SK-N-SH (cell line): ENCODE measurements at regions not wholly inside any gene's neighbourhood (a gene's known extent, or its start where the extent isn't known, plus 50 kb on each side); places are given as distances from the start of the nearest gene placed in this dataset.
"Not testable (repeated sequence)": the region's sequence is repeated elsewhere in the genome, so short reads cannot be mapped to it uniquely, and the experiment has no call there.

Source experiments
- CTCF ChIA-PET: fragments of 300-600, 350-600 bp; formaldehyde crosslinking; extraction: SDS; loops from one replicate; lab custom pipeline; 2021; lab: Yijun Ruan, JAX
- POLR2A ChIA-PET: fragments of 350-600 bp; sonication (Branson Sonifier 250); formaldehyde crosslinking; extraction: SDS; loops from one replicate; lab custom pipeline; 2020; ENCODE audit warnings: antibody characterized with exemption, inconsistent platforms; lab: Yijun Ruan, JAX
- DNase-seq: peaks from one replicate; pipeline ENCODE4 v3.0.0; 2012
- H2AFZ ChIP-seq: fragments of 200-600 bp; sonication (generic); 2 replicates; pipeline ENCODE4 v1.8.1; 2016; ENCODE audit warnings: antibody characterized with exemption, mild to moderate bottlenecking, low read depth
- H3F3A ChIP-seq: fragments of 200-600 bp; sonication (generic); replicated peaks from 2 replicates; pipeline ENCODE3; 2016; ENCODE audit warnings: antibody characterized with exemption, mild to moderate bottlenecking; ENCODE audit not compliant: insufficient read depth
- H3K27ac ChIP-seq, 2 experiments: fragments of 200-500 bp in 1 of 2; fragments of 200-600 bp in 1 of 2; sonication (Bioruptor generic) in 1 of 2; sonication (generic), shearing (Covaris generic) in 1 of 2; 2 replicates each; pipeline versions ENCODE4 v1.5.1 to v1.6.1; 2014 to 2016; ENCODE audit warnings: low read depth in 2 of 2, inconsistent platforms in 1 of 2, low read length in 1 of 2, mild to moderate bottlenecking in 1 of 2, mixed read lengths in 1 of 2
- H3K27me3 ChIP-seq: fragments of 200-600 bp; sonication (generic), shearing (Covaris generic); 2 replicates; pipeline ENCODE4 v1.6.1; 2016; ENCODE audit warnings: mixed run types; ENCODE audit not compliant: insufficient read depth
- H3K36me3 ChIP-seq, 2 experiments: fragments of 200-500 bp in 1 of 2; fragments of 200-600 bp in 1 of 2; sonication (Bioruptor generic) in 1 of 2; sonication (generic) in 1 of 2; replicated peaks in 1 of 2; 2 replicates each; pipeline versions ENCODE3 to v1.5.1; 2014 to 2016; ENCODE audit warnings: low read length in 1 of 2, mild to moderate bottlenecking in 1 of 2; ENCODE audit not compliant: insufficient read depth in 2 of 2, control insufficient read depth in 1 of 2
- H3K4me1 ChIP-seq, 2 experiments: fragments of 200-500 bp in 1 of 2; fragments of 200-600 bp in 1 of 2; sonication (Bioruptor generic) in 1 of 2; sonication (generic), shearing (Covaris generic) in 1 of 2; 2 replicates each; pipeline versions ENCODE4 v1.5.1 to v1.6.1; 2014 to 2016; ENCODE audit warnings: low read depth in 1 of 2, low read length in 1 of 2, mixed run types in 1 of 2; ENCODE audit not compliant: insufficient read depth in 2 of 2, control insufficient read depth in 1 of 2
- H3K4me2 ChIP-seq: fragments of 200-600 bp; sonication (generic), shearing (Covaris generic); 2 replicates; pipeline ENCODE4 v1.6.1; 2017; ENCODE audit warnings: mixed run types
- H3K4me3 ChIP-seq, 2 experiments: fragments of 200-500 bp in 1 of 2; fragments of 200-600 bp in 1 of 2; sonication (Bioruptor generic) in 1 of 2; sonication (generic), shearing (Covaris generic) in 1 of 2; 2 replicates each; pipeline versions ENCODE4 v1.5.1 to v1.8.1; 2014 to 2016; ENCODE audit warnings: low read depth in 2 of 2, inconsistent platforms in 1 of 2, low read length in 1 of 2, mild to moderate bottlenecking in 1 of 2, mixed read lengths in 1 of 2, moderate library complexity in 1 of 2
- H3K79me2 ChIP-seq: fragments of 200-600 bp; sonication (generic); 2 replicates; pipeline ENCODE4 v1.8.1; 2017; ENCODE audit warnings: mild to moderate bottlenecking; ENCODE audit not compliant: insufficient read depth
- H3K9ac ChIP-seq: fragments of 200-600 bp; sonication (generic); 2 replicates; pipeline ENCODE4 v1.6.1; 2017; ENCODE audit warnings: mixed run types
- H3K9me2 ChIP-seq: fragments of 200-600 bp; sonication (generic); 2 replicates; pipeline ENCODE4 v1.6.1; 2017; ENCODE audit warnings: mixed run types
- H3K9me3 ChIP-seq: fragments of 200-600 bp; sonication (generic); 2 replicates; pipeline ENCODE4 v1.6.1; 2017; ENCODE audit warnings: mixed run types, mild to moderate bottlenecking, moderate library complexity
- H4K20me1 ChIP-seq: fragments of 200-600 bp; sonication (generic); 2 replicates; pipeline ENCODE4 v1.6.1; 2017; ENCODE audit warnings: mild to moderate bottlenecking, mixed run types; ENCODE audit not compliant: insufficient read depth
- EP300 ChIP-seq, 2 experiments: IDR thresholded peaks; 2 replicates each; pipeline versions ENCODE4 v1.4.0 to v1.6.1; 2012; ENCODE audit warnings: borderline replicate concordance in 1 of 2, low read depth in 1 of 2, low read length in 1 of 2
- FOSL2 ChIP-seq: IDR thresholded peaks from 2 replicates; pipeline ENCODE4 v1.4.0; 2012; ENCODE audit warnings: low read depth, mild to moderate bottlenecking, moderate library complexity, borderline replicate concordance
- RCOR1 ChIP-seq: fragments of 150-350 bp; IDR thresholded peaks from 2 replicates; pipeline ENCODE4 v1.6.1; 2017; ENCODE audit warnings: antibody characterized with exemption, low read length
- TCF12 ChIP-seq: IDR thresholded peaks from 2 replicates; pipeline ENCODE4 v1.4.0; 2012
- WGBS: methylation state at CpG from one replicate; pipeline ENCODE4 v1.1.6; 2017; ENCODE audit warnings: low lambda C conversion rate; 5-methylcytosine and 5-hydroxymethylcytosine counted together
- TF ChIP-seq, protein P1 (sequence below): IDR thresholded peaks from 2 replicates; pipeline ENCODE4 v1.4.0; 2012; ENCODE audit warnings: low read depth, borderline replicate concordance
- TF ChIP-seq, protein P2 (sequence below): IDR thresholded peaks from 2 replicates; pipeline ENCODE4 v1.6.1; 2012; ENCODE audit warnings: mild to moderate bottlenecking, low read depth, low read length, moderate library complexity

DNA sequence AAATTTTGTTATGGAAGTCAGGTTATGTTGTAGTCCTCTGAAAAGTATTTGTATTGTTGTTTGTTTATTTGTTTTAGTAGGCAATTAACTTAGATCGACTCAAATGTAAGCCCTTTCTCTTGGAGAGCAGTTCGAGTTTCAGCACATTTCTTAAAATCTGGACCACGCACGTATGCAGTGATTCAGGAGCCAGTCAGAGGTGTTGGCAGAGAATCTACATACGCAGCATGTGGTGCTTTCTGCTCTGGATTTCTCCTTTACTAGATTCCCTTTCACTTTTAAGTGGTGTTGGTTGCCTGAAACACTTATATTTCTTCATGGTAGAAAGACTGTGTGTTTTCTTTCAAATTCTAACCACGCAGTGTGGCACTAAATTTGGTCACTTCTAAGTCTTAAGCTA is 773.9 kb upstream of the LRATD1 start:
- 35% methylated on average over 6 of the region's 6 CpGs for WGBS
- TF ChIP-seq, protein P1, sequence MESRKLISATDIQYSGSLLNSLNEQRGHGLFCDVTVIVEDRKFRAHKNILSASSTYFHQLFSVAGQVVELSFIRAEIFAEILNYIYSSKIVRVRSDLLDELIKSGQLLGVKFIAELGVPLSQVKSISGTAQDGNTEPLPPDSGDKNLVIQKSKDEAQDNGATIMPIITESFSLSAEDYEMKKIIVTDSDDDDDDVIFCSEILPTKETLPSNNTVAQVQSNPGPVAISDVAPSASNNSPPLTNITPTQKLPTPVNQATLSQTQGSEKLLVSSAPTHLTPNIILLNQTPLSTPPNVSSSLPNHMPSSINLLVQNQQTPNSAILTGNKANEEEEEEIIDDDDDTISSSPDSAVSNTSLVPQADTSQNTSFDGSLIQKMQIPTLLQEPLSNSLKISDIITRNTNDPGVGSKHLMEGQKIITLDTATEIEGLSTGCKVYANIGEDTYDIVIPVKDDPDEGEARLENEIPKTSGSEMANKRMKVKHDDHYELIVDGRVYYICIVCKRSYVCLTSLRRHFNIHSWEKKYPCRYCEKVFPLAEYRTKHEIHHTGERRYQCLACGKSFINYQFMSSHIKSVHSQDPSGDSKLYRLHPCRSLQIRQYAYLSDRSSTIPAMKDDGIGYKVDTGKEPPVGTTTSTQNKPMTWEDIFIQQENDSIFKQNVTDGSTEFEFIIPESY, result no peak
- no peak for TF ChIP-seq FOSL2
- no peak for TF ChIP-seq TCF12
- TF ChIP-seq RCOR1, result no peak
- TF ChIP-seq, protein P2, sequence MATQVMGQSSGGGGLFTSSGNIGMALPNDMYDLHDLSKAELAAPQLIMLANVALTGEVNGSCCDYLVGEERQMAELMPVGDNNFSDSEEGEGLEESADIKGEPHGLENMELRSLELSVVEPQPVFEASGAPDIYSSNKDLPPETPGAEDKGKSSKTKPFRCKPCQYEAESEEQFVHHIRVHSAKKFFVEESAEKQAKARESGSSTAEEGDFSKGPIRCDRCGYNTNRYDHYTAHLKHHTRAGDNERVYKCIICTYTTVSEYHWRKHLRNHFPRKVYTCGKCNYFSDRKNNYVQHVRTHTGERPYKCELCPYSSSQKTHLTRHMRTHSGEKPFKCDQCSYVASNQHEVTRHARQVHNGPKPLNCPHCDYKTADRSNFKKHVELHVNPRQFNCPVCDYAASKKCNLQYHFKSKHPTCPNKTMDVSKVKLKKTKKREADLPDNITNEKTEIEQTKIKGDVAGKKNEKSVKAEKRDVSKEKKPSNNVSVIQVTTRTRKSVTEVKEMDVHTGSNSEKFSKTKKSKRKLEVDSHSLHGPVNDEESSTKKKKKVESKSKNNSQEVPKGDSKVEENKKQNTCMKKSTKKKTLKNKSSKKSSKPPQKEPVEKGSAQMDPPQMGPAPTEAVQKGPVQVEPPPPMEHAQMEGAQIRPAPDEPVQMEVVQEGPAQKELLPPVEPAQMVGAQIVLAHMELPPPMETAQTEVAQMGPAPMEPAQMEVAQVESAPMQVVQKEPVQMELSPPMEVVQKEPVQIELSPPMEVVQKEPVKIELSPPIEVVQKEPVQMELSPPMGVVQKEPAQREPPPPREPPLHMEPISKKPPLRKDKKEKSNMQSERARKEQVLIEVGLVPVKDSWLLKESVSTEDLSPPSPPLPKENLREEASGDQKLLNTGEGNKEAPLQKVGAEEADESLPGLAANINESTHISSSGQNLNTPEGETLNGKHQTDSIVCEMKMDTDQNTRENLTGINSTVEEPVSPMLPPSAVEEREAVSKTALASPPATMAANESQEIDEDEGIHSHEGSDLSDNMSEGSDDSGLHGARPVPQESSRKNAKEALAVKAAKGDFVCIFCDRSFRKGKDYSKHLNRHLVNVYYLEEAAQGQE, result no peak
- TF ChIP-seq EP300 (IDR thresholded peaks at IDR 0.05; ENCODE audit: borderline replicate concordance in 1 of 2, low read depth in 1 of 2, low read length in 1 of 2), result no peak
- DNase-seq, result no peak

DNA sequence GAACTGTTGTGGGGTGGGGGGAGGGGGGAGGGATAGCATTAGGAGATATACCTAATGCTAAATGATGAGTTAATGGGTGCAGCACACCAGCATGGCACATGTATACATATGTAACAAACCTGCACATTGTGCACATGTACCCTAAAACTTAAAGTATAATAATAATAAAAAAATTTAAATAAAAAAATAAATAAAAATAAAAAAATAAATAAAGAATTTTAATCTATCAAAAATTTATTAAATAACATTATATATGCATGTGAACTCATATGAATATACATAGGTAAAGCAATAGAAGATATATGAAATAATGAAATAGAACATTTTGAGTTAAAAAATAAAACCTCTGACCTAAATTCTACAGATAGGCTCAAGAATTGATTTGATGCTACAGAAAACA is 764.2 kb upstream of the LRATD1 start:
- H3K4me3 ChIP-seq, H2AFZ ChIP-seq, H3K79me2 ChIP-seq, H3K9ac ChIP-seq, H3K4me2 ChIP-seq, H3K27me3 ChIP-seq, H3F3A ChIP-seq, H3K36me3 ChIP-seq, DNase-seq, H4K20me1 ChIP-seq, H3K9me3 ChIP-seq, H3K27ac ChIP-seq, POLR2A ChIA-PET, H3K9me2 ChIP-seq, H3K4me1 ChIP-seq, CTCF ChIA-PET: not testable (repeated sequence)

More for the DNA sequence above, 773.9 kb upstream of the LRATD1 start:
- ChIA-PET POLR2A (no interaction called here), CTCF (no interaction called here)
- Histone ChIP-seq H3K79me2 (no peaks in the 10 kb centered on the region), H3F3A (no peaks in the 10 kb centered on the region), H3K9ac (no peak overlapping the region), H3K36me3 (no peaks in the 10 kb centered on the region), H3K9me3 (no peaks in the 10 kb centered on the region), H2AFZ (no peak overlapping the region), H3K9me2 (no peaks in the 10 kb centered on the region), H3K4me3 (no peak overlapping the region), H3K4me2 (no peak overlapping the region), H3K27me3 (no peaks in the 10 kb centered on the region), H3K27ac (no peak overlapping the region), H4K20me1 (no peaks in the 10 kb centered on the region), H3K4me1 (no peaks in the 10 kb centered on the region)
